CD4-positive, alpha-beta T cell treated with Interleukin-12 subunit alpha and Interleukin-12 subunit beta, for 1 hour (primary cell): ENCODE measurements at regions not wholly inside any gene's neighbourhood (a gene's known extent, or its start where the extent isn't known, plus 50 kb on each side); places are given as distances from the start of the nearest gene placed in this dataset.
"Not testable (repeated sequence)": the region's sequence is repeated elsewhere in the genome, so short reads cannot be mapped to it uniquely, and the experiment has no call there.

Experiments
- DNase-seq: peaks from one replicate; pipeline ENCODE4 v3.0.0-alpha.2; 2020

GRCh38 chr17:53631486-53631885 lies 191.2 kb upstream of the KIF2B start:
- DNase-seq: no peak

- no peak for DNase-seq
These were observed 192.1 kb upstream of the KIF2B start for GRCh38 chr17:53630638-53631037.

- DNase-seq: no peak
These were observed 192.6 kb upstream of the KIF2B start for GRCh38 chr17:53630115-53630514.

GRCh38 chr17:53629188-53629587 lies 193.5 kb upstream of the KIF2B start:
- no peak for DNase-seq

GRCh38 chr17:53628011-53628410 lies 194.7 kb upstream of the KIF2B start:
- DNase-seq: no peak

GRCh38 chr17:53627511-53627910 lies 195.2 kb upstream of the KIF2B start:
- no peak for DNase-seq

- DNase-seq: no peak
These were observed 196.4 kb upstream of the KIF2B start for GRCh38 chr17:53626286-53626685.

- DNase-seq: no peak
These were observed 203.7 kb upstream of the KIF2B start for GRCh38 chr17:53619025-53619424.

GRCh38 chr17:53608208-53608607 lies 214.5 kb upstream of the KIF2B start:
- not testable (repeated sequence) for DNase-seq

- DNase-seq: no peak
These were observed 215.3 kb upstream of the KIF2B start for GRCh38 chr17:53607475-53607874.

GRCh38 chr17:53588317-53588716 lies 234.4 kb upstream of the KIF2B start:
- no peak for DNase-seq

GRCh38 chr17:53574038-53574437 lies 248.7 kb upstream of the KIF2B start:
- no peak for DNase-seq

- DNase-seq: no peak
These were observed 251.4 kb upstream of the KIF2B start for GRCh38 chr17:53571342-53571741.

- no peak for DNase-seq
These were observed 252.0 kb upstream of the KIF2B start for GRCh38 chr17:53570731-53571130.

- no peak for DNase-seq
These were observed 261.8 kb upstream of the KIF2B start for GRCh38 chr17:53560953-53561352.

- DNase-seq: no peak
These were observed 274.5 kb upstream of the KIF2B start for GRCh38 chr17:53548252-53548651.

- no peak for DNase-seq
These were observed 279.3 kb upstream of the KIF2B start for GRCh38 chr17:53543472-53543871.

GRCh38 chr17:53538129-53538617 lies 284.6 kb upstream of the KIF2B start:
- no peak for DNase-seq

- DNase-seq: no peak
These were observed 295.3 kb upstream of the KIF2B start for GRCh38 chr17:53527473-53527872.

- no peak for DNase-seq
These were observed 297.1 kb upstream of the KIF2B start for GRCh38 chr17:53525590-53525989.

- no peak for DNase-seq
These were observed 306.1 kb upstream of the KIF2B start for GRCh38 chr17:53516636-53517035.

GRCh38 chr17:53499277-53499676 lies 323.4 kb upstream of the KIF2B start:
- DNase-seq: no peak

- DNase-seq: no peak
These were observed 326.4 kb upstream of the KIF2B start for GRCh38 chr17:53496356-53496755.

GRCh38 chr17:53492532-53492931 lies 330.2 kb upstream of the KIF2B start:
- no peak for DNase-seq

- no peak for DNase-seq
These were observed 332.2 kb upstream of the KIF2B start for GRCh38 chr17:53490447-53490968.

- no peak for DNase-seq
These were observed 339.0 kb upstream of the KIF2B start for GRCh38 chr17:53483704-53484103.
